Stimulated activated CD4-positive, alpha-beta T cell treated with anti-CD3 and anti-CD28 coated beads, Interleukin-2, amount 100 ng/mL, for 4 hours (primary cell): ENCODE measurements at regions not wholly inside any gene's neighbourhood (a gene's known extent, or its start where the extent isn't known, plus 50 kb on each side); places are given as distances from the start of the nearest gene placed in this dataset.

Experiments
- DNase-seq: peaks from one replicate; pipeline ENCODE4 v3.0.0-alpha.2; 2020; ENCODE audit warnings: low read depth

DNA sequence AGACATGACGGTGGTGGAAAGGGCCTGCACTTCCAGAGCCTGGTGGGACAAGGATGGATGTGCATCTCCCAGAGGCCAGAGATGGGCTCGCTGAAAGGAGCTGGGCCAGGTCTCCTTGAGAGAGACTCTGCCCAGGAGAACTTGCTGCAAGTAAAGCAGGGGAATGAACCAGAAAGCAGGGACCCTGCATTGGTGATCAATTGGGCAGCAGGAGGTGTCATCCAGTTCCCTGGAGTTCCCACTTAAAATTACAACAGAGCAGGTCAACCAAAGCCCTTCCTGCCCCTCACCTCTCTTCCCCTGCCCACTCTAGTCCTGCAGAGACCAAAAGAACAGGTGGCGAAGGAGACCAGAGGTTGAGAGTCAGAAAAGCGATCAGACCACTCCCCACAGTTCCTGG lies 69.7 kb upstream of the CAB39 start:
- no peak for DNase-seq

DNA sequence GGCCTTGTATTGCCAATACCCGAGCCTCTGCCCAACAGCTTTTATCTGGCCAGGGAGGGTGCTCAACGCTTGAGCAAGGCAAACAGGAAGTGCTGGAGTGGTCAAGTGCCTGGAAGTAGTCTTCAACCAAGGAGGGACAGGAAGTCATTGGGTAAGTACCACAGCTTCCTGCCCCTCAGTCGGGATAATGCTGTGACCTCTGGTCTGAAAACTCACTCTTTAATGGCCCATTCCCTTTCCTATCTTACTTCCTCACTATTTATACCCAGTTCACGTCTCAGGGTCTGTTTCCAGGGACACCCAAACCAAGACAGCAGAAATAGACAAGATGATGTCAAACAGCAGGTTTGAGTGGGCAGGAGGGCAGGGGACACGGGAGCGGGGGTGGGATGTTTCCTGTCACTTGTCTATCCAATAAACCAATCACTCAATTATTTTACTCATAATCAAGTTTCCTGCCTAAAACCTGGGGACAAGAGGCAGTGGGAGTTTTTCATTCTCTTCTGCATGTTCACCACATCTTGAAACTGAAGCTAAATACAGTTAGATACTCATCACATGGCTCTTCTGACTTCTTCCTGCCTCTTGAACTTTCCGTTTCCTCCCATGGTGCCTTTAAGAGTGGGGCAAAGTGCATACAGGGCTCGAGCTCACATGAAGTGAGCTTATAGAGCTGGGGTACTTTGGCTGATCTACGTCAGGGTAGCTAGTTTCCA lies 68.9 kb upstream of the CAB39 start:
- DNase-seq: peak; percentile 63

DNA sequence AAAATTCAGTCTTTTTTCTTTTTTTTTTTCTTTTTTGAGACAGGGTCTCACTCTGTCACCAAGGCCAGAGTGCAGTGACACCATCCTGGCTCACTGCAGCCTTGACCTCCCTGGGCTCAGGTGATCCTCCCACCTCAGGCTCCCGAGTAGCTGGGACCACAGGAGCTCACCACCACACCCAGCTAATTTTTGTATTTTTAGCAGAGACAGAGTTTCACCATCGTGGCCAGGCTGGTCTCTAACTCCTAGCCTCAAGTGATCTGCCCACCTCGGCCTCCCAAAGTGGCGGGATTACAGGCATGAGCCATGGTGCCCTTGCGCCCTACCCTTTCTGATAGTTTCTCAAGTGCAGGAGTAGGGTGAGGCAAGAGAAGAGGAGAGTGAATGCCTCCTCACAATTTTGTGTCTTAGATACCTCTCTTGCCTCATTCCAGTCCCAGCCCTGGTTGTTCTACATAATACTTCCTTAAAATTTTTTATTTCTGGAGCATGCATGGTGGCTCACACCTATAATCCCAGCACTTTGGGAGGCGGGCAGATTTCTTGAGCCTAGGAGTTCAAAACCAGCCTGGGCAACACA lies 68.2 kb upstream of the CAB39 start:
- DNase-seq: no peak

DNA sequence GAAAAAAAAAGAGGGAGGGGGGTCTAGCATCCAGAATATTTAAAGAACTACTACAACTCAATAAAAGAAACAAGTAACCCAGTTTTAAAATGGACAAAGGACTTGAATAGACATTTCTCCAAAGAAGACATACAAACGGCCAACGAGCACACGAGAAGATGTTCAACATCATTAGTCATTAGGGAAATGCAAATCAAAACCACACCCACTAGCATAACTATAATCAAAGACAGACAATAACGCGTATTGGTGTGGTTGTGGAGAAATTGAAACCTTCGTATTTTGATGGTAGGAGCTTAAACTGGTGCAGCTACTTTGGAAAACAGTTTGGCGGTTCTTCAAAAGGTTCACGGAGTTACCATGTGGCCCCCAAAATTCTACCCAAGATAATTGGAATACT lies 64.3 kb upstream of the CAB39 start:
- no peak for DNase-seq

DNA sequence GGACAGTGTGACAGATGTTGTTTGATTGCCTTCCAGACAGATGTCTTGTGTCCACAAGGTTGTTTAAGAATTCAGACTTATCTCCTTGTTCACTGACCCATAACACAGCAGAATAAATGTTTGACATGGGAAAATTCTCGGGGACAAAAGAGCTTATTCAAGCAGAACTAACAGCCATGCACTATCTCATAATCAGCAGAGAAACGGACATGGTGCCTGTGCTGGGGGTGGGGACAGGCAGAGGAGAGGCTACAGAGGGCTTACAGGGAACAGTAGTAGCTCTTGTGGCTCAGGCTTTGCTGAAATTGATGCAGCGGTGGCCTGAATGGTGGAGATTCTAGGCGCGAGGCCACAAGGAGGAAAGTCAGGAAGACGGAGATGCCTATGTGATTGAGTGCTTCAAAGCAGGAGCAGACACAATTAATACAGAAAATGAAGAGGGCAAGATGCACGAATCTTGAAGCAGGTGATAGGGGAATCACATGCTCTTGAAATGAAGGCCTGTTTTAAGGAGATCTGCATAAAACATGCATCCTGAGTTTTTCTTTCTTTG lies 62.0 kb upstream of the CAB39 start:
- DNase-seq: no peak

DNA sequence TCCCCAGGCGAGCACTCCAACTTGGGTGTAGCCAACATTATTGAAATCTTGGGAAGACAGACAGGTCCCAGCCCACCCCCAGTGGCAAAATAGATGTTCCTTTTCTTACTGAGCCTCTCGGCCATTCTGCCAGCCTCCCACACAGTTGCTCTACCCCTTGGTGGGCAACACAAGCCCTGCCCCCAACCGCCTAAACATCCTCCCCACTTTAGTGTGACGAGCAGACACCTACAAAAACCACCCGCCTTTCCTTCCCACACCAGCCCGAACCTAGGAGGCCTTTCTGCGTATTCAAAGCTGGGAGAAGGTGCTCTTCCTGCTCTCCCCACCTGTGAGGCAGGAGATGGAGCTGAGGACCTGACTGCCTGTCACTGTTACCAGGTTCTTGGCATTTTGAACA lies 58.6 kb upstream of the CAB39 start:
- no peak for DNase-seq

DNA sequence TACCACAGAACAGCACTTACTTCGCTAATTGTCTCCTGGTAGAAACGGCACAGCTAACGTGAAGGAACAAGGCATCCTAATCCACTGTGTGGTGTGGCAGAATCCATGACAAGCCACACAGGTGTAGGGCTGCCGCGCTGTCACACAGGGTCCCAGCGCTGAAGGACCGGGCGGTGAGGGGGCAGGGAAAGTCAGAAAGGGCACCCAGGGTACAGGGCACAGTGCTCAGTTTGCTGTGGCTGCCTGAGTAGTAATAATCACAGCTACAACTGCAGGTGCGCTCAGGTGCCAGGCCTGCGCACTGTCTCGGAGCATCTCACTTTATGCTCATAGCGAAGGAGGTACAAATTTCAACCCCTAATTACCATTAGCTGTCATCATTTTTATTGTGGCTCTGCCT lies 55.2 kb upstream of the CAB39 start:
- no peak for DNase-seq

DNA sequence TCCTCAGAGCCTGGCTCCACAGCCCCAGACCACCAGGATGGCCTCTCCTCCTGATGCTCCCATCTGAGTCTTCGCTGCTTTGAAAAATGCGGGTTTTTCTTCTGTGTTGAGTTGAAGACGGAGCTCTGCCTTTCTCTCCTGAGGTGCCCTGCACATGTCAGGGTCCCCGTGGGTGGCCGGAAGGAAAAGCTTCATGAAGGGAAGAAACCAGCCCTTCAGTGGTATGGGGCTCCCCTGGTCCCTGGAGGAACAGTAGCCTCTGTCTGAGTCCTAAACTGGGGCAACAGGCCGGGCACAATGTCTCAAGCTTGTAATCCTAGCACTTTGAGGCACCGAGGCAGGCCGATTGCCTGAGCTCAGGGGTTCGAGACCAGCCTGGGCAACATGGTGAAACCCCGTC lies 54.7 kb upstream of the CAB39 start:
- no peak for DNase-seq

DNA sequence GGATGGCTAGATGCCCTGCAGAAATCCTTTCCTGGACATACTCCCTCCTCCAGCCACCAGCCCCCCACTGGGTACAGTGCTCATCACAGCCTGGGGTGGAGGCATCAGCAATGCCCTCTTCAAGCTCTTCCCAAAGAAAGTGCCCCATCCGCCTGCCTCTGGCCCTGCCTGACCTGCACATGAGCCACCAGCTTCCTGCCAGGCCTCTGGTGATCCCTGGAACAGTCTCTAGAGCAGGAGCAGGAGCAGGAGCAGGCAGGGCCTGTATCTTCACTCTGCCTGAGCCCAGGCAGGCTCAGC lies 54.1 kb upstream of the CAB39 start:
- no peak for DNase-seq

DNA sequence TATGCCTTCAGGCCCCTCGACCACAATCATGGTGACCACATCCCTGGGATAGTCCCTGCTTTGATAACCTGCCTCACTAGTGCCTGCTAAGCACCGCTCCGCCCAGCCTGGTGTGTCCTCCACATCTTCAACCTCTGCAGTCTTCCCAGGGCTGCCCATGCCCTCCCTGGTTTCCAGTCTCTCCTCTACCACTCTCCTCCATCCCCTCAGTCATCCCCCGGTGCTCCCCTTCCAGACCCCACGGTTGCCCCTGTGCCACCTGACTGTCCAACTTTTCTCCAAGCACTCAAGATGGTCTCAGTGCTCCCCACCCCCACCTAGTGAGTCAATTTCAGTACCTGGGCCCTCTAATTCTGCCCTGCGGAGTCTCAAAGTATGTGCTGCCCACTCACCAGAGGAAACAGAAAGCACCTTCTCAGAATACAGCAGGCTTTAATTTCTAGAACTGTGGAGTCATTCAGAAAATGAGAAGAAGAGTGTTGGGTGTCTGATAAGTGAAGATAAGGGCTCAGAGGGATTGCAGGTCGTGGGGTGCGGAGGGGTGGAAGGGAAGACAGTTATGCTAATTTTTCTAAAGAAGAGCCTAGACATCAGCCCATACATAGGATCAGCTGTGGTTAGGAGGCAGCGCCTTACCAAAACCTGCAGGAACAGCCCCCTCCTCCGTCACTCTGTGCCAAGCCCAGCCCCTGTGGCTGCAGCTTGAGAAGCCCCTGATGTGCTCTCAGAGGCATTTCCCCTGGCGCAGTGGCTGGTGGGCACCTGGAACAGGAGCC lies 53.6 kb upstream of the CAB39 start:
- DNase-seq: peak; percentile 49

DNA sequence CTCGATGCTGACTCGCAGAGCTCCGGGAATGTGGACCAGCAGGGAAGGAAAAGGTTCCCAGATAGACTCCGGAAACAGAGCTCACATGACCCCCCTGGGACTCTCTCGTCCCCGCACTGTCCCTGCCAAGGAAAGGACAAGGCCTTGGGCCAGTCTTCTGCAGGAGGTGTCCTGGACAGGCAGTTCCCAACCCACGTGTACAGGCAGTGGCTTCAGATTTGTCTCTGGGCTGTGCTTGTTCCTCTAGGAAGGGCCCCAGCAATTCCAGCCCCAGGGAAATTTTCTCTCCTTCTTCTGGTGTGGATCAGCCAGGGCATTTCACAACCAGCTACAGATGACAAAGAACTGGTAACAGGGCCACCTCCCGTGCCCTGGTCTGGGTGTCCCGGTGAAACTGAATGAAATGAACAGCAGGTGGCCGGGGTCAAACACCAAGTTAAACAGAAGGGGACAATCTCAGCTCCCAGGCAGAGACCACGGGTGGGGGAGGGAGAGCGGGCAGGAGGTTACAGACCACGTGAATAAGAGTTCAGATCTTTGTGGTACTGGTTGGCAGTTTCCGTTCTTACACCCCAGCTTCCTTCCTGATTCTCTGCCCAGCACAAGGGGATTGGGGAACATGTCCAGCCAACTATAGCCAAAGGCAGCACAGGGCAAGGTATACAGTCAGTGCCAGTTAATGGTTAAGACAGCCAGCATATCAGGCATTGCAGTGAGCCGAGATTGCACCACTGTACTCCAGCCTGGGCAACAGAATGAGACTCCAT lies 52.2 kb upstream of the CAB39 start:
- no peak for DNase-seq

DNA sequence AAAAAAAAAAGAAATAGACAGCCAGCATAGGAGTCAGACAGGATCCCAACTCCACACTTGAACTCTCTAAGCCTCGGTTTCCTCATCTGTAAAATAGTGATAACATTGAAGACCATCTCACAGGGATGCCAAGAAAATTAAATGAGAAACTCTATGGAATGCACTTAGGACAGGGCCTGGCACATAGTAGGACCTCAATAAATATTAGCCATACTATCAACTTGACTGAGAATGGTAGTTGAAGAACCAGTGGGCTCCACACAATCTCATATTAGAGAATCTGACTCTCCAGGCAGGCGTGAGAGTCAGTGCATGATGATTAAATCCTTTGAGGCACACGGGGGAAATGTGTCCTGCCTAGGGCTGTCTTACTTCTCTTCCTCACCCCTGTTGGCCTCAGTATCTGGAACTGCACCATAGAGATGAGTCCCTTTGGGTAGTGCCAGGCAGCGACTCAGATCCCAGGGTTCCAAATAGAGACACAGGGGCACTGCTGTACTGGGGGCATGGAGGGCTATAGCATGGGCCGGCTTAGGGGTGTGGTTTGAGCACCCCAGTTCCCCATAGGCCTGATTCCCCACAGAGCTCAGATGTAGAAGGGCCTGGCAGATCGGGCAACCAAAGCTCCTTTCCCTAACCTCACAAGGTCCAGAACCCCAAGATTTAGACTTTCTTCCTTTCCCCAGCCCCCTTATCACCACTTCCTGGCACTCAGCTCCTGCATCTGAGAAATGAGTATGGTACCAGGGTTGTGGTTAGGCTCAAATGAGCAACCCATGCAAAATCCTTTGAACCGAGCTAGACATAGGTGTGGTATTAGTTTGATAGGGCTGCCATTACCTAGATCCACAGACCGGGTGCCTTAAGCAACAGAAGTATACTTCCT lies 51.3 kb upstream of the CAB39 start:
- peak; percentile 51 for DNase-seq
